Trophoblast cell (in vitro differentiated cells and primary cell): ENCODE measurements at regions not wholly inside any gene's neighbourhood (a gene's known extent, or its start where the extent isn't known, plus 50 kb on each side); places are given as distances from the start of the nearest gene placed in this dataset.
A peak's percentile ranks its signal among the peaks of the same experiment; 100 is the strongest.

Source experiments
- DNase-seq, 2 donors: peaks; one replicate each; pipeline ENCODE4 v3.0.0-alpha.2; 2016
- H2AFZ ChIP-seq: 2 replicates; pipeline ENCODE4 v1.6.1; 2013; ENCODE audit warnings: low read length, moderate library complexity, mild to moderate bottlenecking; ENCODE audit not compliant: insufficient read depth, poor library complexity
- H2AK5ac ChIP-seq: 2 replicates; pipeline ENCODE4 v1.6.1; 2013; ENCODE audit warnings: mild to moderate bottlenecking, low read length
- H2BK120ac ChIP-seq: 2 replicates; pipeline ENCODE4 v1.6.1; 2013; ENCODE audit warnings: low read length, mild to moderate bottlenecking, moderate library complexity; ENCODE audit not compliant: insufficient read depth, poor library complexity
- H2BK12ac ChIP-seq: 2 replicates; pipeline ENCODE4 v1.6.1; 2013; ENCODE audit warnings: mild to moderate bottlenecking, low read length, moderate library complexity
- H2BK5ac ChIP-seq: 2 replicates; pipeline ENCODE4 v1.6.1; 2013; ENCODE audit warnings: low read length, low read depth, moderate library complexity, mild to moderate bottlenecking; ENCODE audit not compliant: poor library complexity
- H3K14ac ChIP-seq: 2 replicates; pipeline ENCODE4 v1.6.1; 2013; ENCODE audit warnings: mild to moderate bottlenecking, low read length
- H3K18ac ChIP-seq: 2 replicates; pipeline ENCODE4 v1.6.1; 2013; ENCODE audit warnings: mild to moderate bottlenecking, low read length
- H3K23ac ChIP-seq: 2 replicates; pipeline ENCODE4 v1.6.1; 2013; ENCODE audit warnings: low read length
- H3K27ac ChIP-seq: 2 replicates; pipeline ENCODE4 v1.5.1; 2013; ENCODE audit warnings: low read depth, mild to moderate bottlenecking, inconsistent platforms, low read length, moderate library complexity
- H3K27me3 ChIP-seq: 2 replicates; pipeline ENCODE4 v1.6.1; 2013; ENCODE audit warnings: inconsistent platforms, mild to moderate bottlenecking, low read length, moderate library complexity; ENCODE audit not compliant: insufficient read depth
- H3K36me3 ChIP-seq, 2 experiments: 1 replicate in 1 of 2; 2 replicates in 1 of 2; pipeline ENCODE4 v1.6.1; 2013; ENCODE audit warnings: low read length in 2 of 2, mild to moderate bottlenecking in 2 of 2, moderate library complexity in 1 of 2; ENCODE audit not compliant: insufficient read depth in 2 of 2, control insufficient read depth in 1 of 2
- H3K4ac ChIP-seq: 2 replicates; pipeline ENCODE4 v1.6.1; 2013; ENCODE audit warnings: low read depth, mild to moderate bottlenecking, low read length, moderate library complexity
- H3K4me1 ChIP-seq, 2 experiments: 1 replicate in 1 of 2; 2 replicates in 1 of 2; pipeline ENCODE4 v1.6.1; 2013; ENCODE audit warnings: low read length in 2 of 2, mild to moderate bottlenecking in 2 of 2, moderate library complexity in 1 of 2; ENCODE audit not compliant: insufficient read depth in 2 of 2, control insufficient read depth in 1 of 2
- H3K4me2 ChIP-seq: 2 replicates; pipeline ENCODE4 v1.6.1; 2013; ENCODE audit warnings: inconsistent platforms, mild to moderate bottlenecking, low read length, moderate library complexity
- H3K4me3 ChIP-seq: 2 replicates; pipeline ENCODE4 v1.5.1; 2013; ENCODE audit warnings: mild to moderate bottlenecking, low read depth, low read length, inconsistent platforms
- H3K79me1 ChIP-seq: one replicate; pipeline ENCODE4 v1.6.1; 2013; ENCODE audit warnings: low read length
- H3K79me2 ChIP-seq: 2 replicates; pipeline ENCODE4 v1.6.1; 2013; ENCODE audit warnings: low read length, mild to moderate bottlenecking; ENCODE audit not compliant: control insufficient read depth, insufficient read depth, poor library complexity
- H3K9ac ChIP-seq: 2 replicates; pipeline ENCODE4 v1.6.1; 2013; ENCODE audit warnings: mild to moderate bottlenecking, low read length
- H3K9me3 ChIP-seq: 2 replicates; pipeline ENCODE4 v1.6.1; 2013; ENCODE audit warnings: low read depth, mild to moderate bottlenecking, control low read depth, inconsistent platforms, low read length; ENCODE audit not compliant: insufficient read depth
- H4K12ac ChIP-seq: 2 replicates; pipeline ENCODE4 v1.6.1; 2013; ENCODE audit warnings: low read depth, mild to moderate bottlenecking, low read length, moderate library complexity
- H4K8ac ChIP-seq: 2 replicates; pipeline ENCODE4 v1.6.1; 2013; ENCODE audit warnings: low read depth, mild to moderate bottlenecking, low read length, moderate library complexity
- H4K91ac ChIP-seq: one replicate; pipeline ENCODE4 v1.6.1; 2013; ENCODE audit warnings: low read depth, mild to moderate bottlenecking, low read length, moderate library complexity
- WGBS: extraction: QIAGEN DNeasy Blood & Tissue Kit; methylation state at CpG from one replicate; pipeline ENCODE4 v1.1.7; 2013; ENCODE audit warnings: missing lambda C conversion rate; ENCODE audit not compliant: insufficient read length, insufficient coverage; ENCODE audit errors: extremely low coverage; 5-methylcytosine and 5-hydroxymethylcytosine counted together

- Histone ChIP-seq H3K36me3 (no peaks in the 10 kb centered on the region), H3K79me2 (no peaks in the 10 kb centered on the region), H3K18ac (no peak overlapping the region), H2BK120ac (no peak overlapping the region), H4K12ac (no peak overlapping the region), H3K9ac (no peak overlapping the region), H3K79me1 (no peaks in the 10 kb centered on the region), H3K27ac (no peak overlapping the region), H3K27me3 (no peaks in the 10 kb centered on the region), H2AK5ac (no peak overlapping the region), H3K14ac (no peak overlapping the region), H3K9me3 (no peaks in the 10 kb centered on the region), H3K4me1 (no peaks in the 10 kb centered on the region), H4K91ac (no peak overlapping the region), H2AFZ (no peak overlapping the region), H3K4me3 (no peak overlapping the region), H2BK12ac (no peak overlapping the region), H3K23ac (no peak overlapping the region), H2BK5ac (no peak overlapping the region), H4K8ac (no peak overlapping the region), H3K4me2 (no peak overlapping the region), H3K4ac (no peak overlapping the region)
- no CpG with 5 or more reads among the region's 4 CpGs for WGBS
- no peak for DNase-seq
Observed at GRCh38 chr22:26974914-26975803, 317.8 kb downstream of the MIAT start.

- H2AFZ ChIP-seq = no peak overlapping the region
- H2AK5ac ChIP-seq = no peak overlapping the region
- DNase-seq = peak in 1 of 2 donors; percentile 7
- no peaks in the 10 kb centered on the region for H3K9me3 ChIP-seq
- no peaks in the 10 kb centered on the region for H3K27me3 ChIP-seq
- no peak overlapping the region for H2BK5ac ChIP-seq
- H2BK120ac ChIP-seq = no peak overlapping the region
- H2BK12ac ChIP-seq = no peak overlapping the region
- WGBS = no CpG with 5 or more reads among the region's 3 CpGs
- H3K4ac ChIP-seq = no peak overlapping the region
- no peak overlapping the region for H4K91ac ChIP-seq
- H3K9ac ChIP-seq = no peak overlapping the region
- H3K14ac ChIP-seq = no peak overlapping the region
- no peaks in the 10 kb centered on the region for H3K36me3 ChIP-seq
- H3K23ac ChIP-seq = no peak overlapping the region
- H3K27ac ChIP-seq = no peak overlapping the region
- H4K12ac ChIP-seq = no peak overlapping the region
- H3K4me1 ChIP-seq = no peaks in the 10 kb centered on the region
- no peak overlapping the region for H3K4me2 ChIP-seq
- no peaks in the 10 kb centered on the region for H3K79me1 ChIP-seq
- H3K4me3 ChIP-seq = no peak overlapping the region
- H3K79me2 ChIP-seq = no peaks in the 10 kb centered on the region
- no peak overlapping the region for H4K8ac ChIP-seq
- H3K18ac ChIP-seq = no peak overlapping the region
Observed at GRCh38 chr22:26975865-26976264, 318.5 kb downstream of the MIAT start.

- H3K9ac ChIP-seq = no peak overlapping the region
- no peak overlapping the region for H4K8ac ChIP-seq
- H3K18ac ChIP-seq = no peak overlapping the region
- H4K12ac ChIP-seq = no peak overlapping the region
- WGBS = no CpG with 5 or more reads among the region's 5 CpGs
- no peaks in the 10 kb centered on the region for H3K79me1 ChIP-seq
- no peak overlapping the region for H2BK5ac ChIP-seq
- no peak overlapping the region for H3K4ac ChIP-seq
- no peak overlapping the region for H2AK5ac ChIP-seq
- H3K23ac ChIP-seq = no peak overlapping the region
- H3K79me2 ChIP-seq = no peaks in the 10 kb centered on the region
- no peaks in the 10 kb centered on the region for H3K4me1 ChIP-seq
- H3K27me3 ChIP-seq = no peaks in the 10 kb centered on the region
- H4K91ac ChIP-seq = no peak overlapping the region
- DNase-seq = no peak
- H3K4me3 ChIP-seq = no peak overlapping the region
- no peak overlapping the region for H3K4me2 ChIP-seq
- H3K36me3 ChIP-seq = no peaks in the 10 kb centered on the region
- H2AFZ ChIP-seq = no peak overlapping the region
- no peak overlapping the region for H3K14ac ChIP-seq
- no peak overlapping the region for H3K27ac ChIP-seq
- no peaks in the 10 kb centered on the region for H3K9me3 ChIP-seq
- H2BK120ac ChIP-seq = no peak overlapping the region
- H2BK12ac ChIP-seq = no peak overlapping the region
Observed at GRCh38 chr22:26977741-26978376, 320.5 kb downstream of the MIAT start.

GRCh38 chr22:26979294-26979693 lies 321.9 kb downstream of the MIAT start:
- Histone ChIP-seq H3K9me3 (no peaks in the 10 kb centered on the region), H3K23ac (no peak overlapping the region), H3K4ac (no peak overlapping the region), H2AK5ac (no peak overlapping the region), H3K27me3 (no peaks in the 10 kb centered on the region), H2BK5ac (no peak overlapping the region), H3K9ac (no peak overlapping the region), H3K4me1 (no peaks in the 10 kb centered on the region), H2BK120ac (no peak overlapping the region), H4K8ac (no peak overlapping the region), H2AFZ (no peak overlapping the region), H3K79me1 (no peaks in the 10 kb centered on the region), H3K36me3 (no peaks in the 10 kb centered on the region), H4K12ac (no peak overlapping the region), H2BK12ac (no peak overlapping the region), H3K4me2 (no peak overlapping the region), H3K27ac (no peak overlapping the region), H3K18ac (no peak overlapping the region), H4K91ac (no peak overlapping the region), H3K4me3 (no peak overlapping the region), H3K79me2 (no peaks in the 10 kb centered on the region), H3K14ac (no peak overlapping the region)
- DNase-seq = no peak
- no CpG with 5 or more reads among the region's 6 CpGs for WGBS
